GM18868 (cell line): ENCODE measurements at regions not wholly inside any gene's neighbourhood (a gene's known extent, or its start where the extent isn't known, plus 50 kb on each side); places are given as distances from the start of the nearest gene placed in this dataset.

ENCODE experiments used
- ATAC-seq: cut with Tn5 transposase; IDR thresholded peaks from one replicate; pipeline ENCODE4 v1.9.1; 2021; ENCODE audit warnings: mild to moderate bottlenecking, moderate library complexity; ENCODE audit not compliant: unreplicated experiment

DNA sequence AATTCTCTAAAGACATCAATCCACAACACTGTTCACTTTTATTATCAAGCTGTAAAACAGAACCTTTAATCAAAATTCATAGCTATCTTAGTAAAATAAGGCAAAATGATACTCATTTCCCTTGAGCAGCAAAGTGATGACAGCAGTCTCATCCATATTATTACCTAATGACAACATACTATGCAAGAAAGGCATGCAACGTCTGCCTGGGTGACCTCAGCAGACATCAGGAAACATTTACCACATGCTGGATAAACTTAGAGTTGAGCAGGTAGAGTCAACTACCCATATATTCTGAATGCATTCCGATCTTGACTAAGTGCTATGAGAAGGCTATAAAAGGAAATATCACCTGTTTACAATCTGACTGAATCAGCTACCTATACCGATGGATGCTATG, 145.1 kb downstream of the SIPA1L2 start:
- ATAC-seq = no peak

DNA sequence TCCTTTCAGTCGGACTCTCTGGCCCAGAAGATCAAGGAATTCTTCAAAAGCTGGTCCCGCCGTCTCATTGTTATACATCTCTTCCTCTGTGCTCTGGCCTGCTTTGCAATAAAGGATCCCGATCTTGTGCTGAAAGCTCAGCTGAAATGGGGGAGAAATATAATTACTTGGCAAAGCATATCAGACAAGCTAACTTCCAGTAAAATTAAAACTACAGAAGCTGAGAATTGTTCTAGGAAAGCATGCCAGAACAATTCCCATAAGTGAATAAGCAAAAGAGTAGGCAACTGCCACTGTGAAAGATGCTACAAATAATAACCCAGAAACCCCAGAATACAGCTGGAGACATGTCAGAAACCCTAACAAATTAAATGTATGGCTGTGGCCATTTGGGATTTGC, 146.1 kb downstream of the SIPA1L2 start:
- ATAC-seq = no peak

DNA sequence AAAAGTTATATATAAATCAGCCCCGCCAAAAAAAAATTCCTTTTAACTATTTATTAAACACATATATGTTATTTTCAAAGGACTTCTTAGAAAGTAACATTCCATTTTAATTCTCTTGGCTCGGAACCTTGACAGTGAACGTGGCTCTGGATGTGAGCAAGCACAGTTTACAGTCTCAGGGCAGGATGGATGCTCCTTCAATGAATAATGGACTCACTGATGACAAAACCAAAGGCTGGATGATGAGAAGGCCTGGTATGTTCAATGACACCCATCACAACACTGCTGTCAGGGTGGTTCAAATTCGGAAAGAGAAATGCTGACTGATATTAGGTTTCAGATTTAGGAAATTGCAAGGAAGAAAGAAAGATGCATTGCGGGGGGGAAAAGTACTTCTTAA, 148.8 kb downstream of the SIPA1L2 start:
- no peak for ATAC-seq

DNA sequence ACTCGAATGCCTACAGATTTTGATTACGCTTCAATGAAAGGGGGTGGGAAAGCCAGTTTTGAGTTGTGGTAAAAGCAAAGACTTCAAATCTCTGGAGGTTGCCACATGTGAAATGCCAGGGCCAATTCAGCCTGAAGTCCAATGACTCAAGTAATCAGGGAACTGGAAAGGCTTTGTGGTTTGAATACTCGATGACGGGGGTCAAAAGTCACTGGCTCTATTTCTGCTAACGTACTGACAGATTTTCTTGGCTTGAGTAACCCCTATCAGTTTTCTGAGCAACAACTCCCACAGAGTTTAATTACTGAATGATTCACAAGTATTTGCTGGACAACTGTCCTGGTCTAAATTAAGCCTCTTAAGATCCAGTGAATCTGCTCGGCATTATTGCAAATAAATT, 152.2 kb downstream of the SIPA1L2 start:
- no peak for ATAC-seq

DNA sequence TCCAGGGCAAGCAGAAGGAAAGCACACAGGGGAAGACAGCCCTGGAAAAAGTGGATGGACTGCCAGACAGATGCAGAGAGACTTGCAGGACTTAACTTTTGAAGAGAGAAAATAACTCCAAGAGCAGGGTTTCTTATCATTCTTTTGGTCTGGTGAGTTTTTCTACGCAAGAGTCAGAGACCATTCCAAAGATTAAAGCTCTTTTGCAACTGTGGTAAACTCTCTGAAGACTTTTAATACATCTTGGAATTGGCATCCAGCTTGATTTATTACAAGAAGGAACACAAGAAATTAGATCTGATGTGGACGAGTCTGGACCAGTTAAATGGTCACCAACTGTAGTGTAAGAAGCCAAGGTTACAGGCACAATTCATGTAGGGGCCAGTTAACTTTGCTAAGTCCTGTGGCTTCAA, 153.4 kb downstream of the SIPA1L2 start:
- ATAC-seq = no peak

DNA sequence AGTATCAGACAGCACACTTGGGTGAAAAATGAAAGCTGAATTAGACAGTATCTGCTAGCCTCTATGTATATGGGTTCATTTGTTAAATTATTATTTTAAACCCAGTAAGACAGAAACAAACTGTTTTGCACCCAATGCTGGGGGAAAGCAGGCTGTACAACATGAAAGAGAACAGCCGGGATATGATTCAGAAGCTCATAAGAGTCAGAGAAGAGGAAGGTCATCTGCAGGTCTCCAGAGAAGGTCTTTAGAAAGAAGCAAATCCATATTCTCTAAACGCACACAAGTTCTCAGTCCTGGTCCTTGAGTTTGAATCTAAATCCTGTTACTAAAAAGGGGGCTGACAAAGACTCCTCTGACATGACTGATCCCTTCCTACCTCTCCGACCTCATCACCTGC, 155.1 kb downstream of the SIPA1L2 start:
- ATAC-seq = no peak

DNA sequence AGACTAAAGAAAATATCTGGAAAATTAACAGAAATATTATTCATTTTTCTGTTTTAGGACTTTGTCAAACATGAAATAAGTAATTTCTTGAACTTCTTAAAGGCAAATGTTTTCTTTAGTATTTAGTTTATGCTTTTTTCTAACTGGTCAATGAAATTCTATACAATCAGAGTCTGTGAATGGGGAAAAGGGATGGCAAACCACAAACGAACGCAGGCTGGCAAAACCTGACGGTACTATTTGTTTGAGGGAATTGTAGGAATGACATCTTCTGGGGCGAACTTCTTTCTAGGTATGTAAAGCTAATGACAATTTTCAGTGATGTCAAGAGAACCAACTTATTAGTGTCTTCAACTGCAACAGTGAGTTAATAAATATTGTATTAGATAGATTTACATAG, 156.0 kb downstream of the SIPA1L2 start:
- no peak for ATAC-seq

DNA sequence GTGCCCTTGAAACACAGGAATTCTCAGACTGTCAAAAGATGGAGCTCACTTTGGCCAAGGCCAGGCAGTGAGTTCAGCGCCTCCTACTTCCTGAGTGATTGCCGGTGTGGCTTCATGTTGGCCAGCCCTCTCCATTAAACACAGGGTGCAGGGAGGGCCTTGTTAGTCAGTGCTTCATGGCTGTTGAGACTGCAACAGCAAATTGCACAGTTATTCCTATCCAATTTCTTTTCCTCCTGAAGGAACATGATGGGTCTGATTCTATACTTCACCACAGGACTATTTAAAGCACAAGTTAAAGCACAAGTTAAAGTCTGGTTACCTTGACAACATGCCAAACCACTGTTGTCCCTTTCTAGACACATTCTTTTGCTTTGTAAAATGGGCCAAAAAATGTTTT, 156.6 kb downstream of the SIPA1L2 start:
- no peak for ATAC-seq

DNA sequence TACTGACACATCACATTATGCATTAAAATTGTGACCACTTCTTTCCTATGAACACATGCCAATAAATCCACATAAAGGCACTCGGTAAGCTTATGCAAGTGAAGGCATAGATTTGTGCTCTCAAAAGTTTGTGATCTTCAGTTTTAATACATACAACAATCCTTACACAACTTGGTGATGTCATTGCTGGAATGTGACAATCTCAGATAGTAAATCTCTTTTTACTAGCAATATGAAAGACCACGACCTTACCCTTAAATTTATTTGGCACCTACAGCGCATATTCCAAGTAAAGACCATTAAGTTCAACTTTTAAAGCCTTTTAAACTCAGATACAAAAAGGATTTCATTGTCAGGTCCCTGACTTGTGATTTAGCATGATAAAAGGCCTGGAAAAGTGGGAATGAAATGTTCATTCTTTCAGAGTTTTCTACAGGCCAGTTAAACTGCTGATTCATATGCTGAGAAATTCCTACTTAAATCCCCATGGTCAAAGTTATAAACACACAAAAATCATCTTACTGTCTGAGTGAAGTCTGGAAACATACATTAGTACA, 157.4 kb downstream of the SIPA1L2 start:
- no peak for ATAC-seq

DNA sequence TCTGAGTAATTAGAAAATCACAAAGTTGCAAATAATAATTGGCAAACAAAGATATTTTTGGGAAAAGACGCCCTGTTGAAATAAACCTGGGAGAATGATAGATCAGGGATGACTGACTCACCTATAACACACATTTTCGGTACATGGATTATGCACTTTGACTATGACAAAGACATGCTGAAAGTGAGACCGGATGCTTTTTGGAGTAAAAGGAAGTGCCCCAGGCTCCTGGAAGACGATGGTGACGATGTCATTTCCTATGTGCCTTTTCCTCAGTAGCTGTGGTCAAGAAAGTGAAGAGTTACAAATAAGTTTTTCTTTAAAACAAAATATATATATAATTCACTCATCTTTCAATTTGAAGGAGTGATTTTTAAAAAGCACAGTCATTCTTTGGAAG, 158.7 kb downstream of the SIPA1L2 start:
- no peak for ATAC-seq

DNA sequence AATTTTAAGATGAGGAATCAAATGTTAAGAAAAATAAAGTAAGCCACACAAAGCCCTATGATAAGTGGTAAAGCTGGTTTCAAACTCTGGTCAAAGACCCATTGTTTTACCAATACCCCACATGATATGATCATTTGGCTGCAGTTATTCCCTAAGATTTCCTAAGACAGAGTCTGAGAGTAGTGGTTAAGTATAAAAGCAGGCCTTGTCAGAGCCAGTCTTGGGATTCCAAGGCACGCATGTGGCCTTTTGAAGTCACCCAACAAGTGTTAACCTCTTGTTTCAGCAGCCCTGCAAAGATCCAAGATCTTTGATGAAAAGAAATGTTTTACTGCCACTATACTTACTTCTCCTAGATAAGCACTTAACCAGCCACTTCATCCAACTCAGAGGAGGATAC, 159.2 kb downstream of the SIPA1L2 start:
- ATAC-seq = no peak

DNA sequence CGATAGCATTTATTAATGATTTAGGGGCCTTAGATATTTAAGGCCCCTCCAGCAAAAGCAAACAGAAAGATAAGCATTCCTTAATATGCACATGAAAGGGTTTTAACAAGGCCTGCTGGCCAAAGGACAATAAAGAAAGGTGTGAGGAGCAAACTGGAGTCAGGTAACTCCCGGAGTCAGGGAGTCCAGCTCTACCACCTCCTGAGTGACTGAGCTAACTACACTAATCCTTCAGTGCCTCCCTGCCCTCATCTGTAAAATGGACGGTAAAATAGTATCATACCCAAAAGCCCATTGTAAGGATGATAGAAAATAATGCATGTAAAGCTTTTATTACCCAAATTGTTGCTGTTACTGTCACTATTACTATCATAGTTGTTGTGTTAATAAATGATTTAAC, 161.7 kb downstream of the SIPA1L2 start:
- ATAC-seq = no peak

DNA sequence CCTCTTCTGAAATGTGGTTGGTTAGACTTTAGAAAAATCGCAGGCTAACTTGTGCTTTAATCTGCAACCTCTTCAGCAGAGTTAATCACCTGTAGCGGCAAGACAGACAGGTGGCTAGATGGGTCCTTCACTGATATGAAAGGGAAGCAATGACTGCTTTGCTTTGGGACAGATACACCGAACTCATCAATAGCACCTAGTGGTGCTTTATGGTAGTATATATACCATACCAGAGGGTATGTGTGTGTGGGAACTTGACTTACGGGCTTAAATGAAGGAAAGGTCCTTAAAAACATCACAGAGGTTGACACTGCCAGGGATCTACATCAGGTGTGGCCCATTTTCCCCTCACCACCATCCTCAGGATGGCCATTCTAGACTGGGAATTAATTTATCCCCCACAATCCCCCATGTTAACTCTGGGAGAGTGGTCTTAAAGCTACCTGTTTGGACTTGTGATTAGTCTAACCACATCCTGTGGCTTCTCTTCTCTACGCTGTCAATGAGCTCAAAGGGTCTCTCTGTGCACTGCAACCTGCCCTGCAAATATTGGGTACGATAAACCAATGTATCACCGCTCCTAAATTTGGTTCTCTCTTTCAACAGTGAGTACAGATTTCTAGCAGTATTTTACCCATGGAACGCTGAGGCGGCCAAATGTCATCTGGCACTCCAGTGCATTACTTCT, 162.7 kb downstream of the SIPA1L2 start:
- no peak for ATAC-seq

DNA sequence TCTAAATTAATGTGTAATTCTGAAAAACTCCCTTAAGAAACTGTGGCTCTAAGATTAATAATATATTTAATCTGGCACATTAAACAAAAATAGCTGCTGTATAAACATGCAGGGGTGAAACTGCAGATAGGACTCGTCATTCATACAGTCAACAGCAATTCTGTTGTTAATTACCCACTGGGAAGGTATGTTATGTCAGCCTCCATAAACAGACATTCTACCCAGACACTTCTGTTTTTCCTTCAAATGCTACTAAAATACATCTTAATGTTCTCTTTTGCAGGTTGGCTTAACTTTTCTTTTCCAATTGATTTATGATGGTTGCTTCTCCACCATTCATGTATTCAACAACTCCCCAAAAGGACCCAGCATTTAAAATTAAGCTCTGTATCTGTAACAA, 165.6 kb downstream of the SIPA1L2 start:
- ATAC-seq = no peak

DNA sequence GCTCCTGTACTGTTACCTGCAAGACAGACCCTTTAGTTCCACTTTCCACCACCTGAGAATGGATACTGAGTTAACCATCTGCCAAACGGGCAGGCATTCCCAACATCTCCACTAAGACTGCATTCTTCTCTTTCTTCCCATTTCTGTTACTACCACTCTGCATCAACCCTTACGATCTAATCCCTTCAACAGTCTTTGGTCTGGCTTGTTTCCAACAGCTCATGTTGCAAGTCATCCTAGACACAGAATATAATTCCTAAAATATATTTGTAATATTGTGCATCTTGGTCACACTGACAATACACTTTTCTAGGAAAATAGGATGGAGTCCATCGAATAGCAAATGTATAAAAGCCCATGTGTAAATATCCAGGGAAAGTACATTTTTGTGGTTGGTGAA, 166.7 kb downstream of the SIPA1L2 start:
- no peak for ATAC-seq

DNA sequence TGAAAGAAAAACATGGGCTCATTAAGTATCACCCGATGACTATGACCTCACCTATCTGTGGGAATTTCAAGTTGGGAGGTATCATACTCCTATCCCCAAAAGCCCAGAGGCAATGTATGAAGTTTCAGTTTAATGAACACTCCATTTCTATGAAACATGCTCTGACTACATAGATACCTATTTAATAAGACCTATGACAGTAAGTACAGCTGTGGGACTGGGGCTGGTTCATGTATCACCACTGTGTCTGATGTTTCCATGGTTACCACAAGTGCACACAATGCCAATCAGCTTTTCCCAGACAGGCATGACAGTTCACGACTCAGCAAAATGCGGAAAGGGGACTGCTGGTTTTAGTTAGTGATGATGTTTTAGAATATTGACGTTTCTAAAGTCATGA, 167.7 kb downstream of the SIPA1L2 start:
- ATAC-seq = no peak

DNA sequence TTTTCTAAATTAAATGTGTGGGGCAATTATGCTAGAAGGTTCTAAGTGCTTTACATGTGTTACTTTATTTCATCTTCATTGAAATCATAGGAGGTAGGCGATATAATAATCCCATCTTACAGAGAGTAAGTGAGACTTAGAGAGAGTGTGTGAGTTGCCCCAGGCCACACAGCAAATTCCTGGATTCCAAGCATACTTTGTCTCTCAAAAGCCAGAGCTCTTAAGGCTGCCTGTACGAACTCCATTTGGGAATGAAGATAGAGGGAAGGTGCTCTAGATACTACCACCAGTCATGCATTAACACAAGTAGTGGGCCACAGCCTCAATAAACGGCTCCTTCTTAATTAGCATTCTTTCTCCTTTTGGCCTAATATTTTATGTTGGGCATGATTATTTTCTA, 170.1 kb downstream of the SIPA1L2 start:
- ATAC-seq = no peak

DNA sequence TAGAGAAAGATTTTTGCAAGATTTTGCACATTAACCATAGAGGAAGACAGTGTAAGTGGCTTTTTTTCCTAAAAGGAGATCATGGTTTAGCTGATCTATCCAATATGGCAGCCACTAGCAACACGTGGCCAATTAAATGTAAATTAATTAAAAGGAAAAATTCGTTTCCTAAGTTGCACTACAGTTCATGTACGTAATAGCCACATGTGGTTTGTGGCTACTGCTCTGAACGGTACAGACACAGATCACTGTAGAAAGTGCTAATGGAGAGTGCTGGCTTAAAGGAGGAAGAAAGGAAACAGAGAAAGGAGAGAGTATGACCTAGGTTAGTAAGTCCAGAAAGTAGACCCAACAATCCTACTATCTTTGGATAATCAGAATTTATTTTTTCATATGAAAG, 170.8 kb downstream of the SIPA1L2 start:
- ATAC-seq = no peak

DNA sequence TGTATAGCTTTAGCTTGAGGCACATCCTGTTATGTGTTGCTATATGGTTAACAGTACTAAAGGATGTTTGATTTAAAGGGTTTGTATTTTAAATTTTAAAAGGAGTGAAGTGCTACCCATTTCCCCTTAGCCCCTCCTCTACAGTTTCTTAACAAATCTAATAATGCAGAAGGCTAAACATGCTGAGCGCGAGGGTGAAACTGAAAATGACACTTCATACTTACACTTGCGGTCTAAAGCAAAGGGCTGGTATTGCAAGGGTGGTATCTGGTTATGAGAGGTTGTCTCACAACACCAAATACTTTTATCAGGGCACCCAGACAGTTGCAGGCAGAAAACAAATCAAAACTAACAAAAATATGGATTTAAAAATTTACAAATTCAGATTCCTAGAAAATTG, 172.3 kb downstream of the SIPA1L2 start:
- peak; percentile 96 for ATAC-seq

DNA sequence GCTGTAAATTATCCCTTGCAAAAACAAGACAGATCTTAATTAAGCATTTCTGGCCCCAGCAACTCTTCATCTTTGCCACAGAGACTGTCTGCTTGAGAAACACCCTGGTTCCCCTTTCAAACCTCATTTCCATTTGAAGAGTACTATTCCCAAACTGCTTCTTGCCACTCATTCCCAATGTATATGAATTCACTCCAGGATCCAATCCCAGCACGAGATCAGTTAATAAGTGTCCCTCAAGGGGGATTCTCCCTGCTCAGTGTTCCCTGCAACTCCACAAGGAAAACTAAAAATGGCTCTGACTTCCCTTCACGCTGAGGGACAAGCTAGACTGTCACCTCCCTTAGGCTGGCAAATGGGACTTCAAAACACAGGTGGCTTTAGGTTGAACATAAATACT, 173.2 kb downstream of the SIPA1L2 start:
- no peak for ATAC-seq

DNA sequence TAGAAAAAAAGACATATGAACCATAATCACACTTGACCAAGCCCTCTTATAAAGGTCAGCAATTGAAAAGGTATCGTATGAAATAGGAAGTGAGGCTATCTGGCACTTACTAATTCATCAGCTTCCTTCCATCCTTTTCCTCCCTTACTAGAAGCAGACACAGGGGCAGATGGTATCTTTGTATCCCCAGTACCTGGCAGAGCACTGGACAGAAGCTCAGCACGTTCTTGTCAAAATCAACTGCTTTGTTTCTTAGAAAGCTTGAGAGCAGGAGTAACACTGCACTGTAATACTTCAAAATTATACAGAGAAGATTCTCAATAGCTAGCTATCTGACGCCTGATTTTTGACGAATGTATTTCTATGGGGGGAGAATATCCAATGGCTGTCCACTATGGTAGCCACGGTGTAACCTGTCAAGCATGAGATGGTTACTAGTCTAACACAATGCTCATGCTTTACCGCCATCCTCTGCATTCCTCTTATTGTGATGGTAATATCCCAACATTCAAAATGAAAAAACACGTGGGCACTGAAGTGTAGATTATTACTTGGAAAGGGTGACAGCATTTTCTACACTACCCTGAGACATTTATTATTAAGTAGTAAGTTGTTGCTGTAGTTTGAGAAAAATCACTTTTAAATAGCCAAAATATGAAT, 175.6 kb downstream of the SIPA1L2 start:
- no peak for ATAC-seq

DNA sequence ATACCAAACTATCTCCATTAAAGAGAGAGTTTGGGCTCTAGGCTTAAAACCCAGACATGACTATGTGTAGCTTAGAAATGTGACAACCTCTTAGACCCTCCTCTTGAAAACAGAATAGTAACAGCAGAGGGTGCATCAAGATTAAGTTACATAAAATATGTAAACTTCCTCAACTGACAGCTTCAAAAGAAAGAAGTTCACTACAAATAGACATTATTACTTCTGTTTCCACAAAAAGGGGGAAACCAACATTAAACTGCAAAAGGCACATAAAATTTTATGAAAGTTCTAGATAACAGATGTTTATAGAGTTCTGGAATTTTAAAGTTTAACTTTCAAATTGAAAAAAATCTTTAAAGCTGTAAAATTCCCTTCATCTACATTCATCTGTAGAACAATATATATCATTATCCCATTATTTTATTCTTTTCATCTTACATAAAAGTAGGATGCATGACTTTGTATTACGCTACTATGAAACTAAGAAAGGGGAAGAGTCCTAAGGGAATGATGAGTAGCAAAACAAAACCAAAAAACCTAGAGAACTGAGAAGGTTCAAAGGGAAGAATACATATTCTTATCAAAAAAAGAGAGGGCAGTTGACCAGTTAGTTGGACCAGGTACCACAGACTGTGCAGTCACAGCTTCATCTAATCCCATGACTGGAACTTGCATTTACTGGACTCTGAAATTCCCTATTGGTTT, 177.0 kb downstream of the SIPA1L2 start:
- no peak for ATAC-seq
